Liver (tissue), 8 donors: ENCODE measurements at regions not wholly inside any gene's neighbourhood (a gene's known extent, or its start where the extent isn't known, plus 50 kb on each side); places are given as distances from the start of the nearest gene placed in this dataset.

ENCODE experiments used
- DNase-seq: peaks from one replicate; pipeline ENCODE4 v3.0.0-alpha.2; 2017; ENCODE audit warnings: low spot score
- H3K27ac ChIP-seq, 2 donors: one replicate each; pipeline ENCODE4 v1.7.0; 2013; ENCODE audit warnings: inconsistent platforms in 2 of 2, low read length in 2 of 2, control low read depth in 1 of 2, low read depth in 1 of 2, mild to moderate bottlenecking in 1 of 2
- H3K27me3 ChIP-seq, 4 donors: one replicate each; pipeline versions ENCODE4 v1.6.1 to v1.7.0; 2013; ENCODE audit warnings: low read length in 3 of 4, inconsistent platforms in 1 of 4, mild to moderate bottlenecking in 1 of 4, moderate library complexity in 1 of 4; ENCODE audit not compliant: control insufficient read depth in 4 of 4, insufficient read depth in 4 of 4
- H3K36me3 ChIP-seq, 4 donors: one replicate each; pipeline versions ENCODE4 v1.6.1 to v1.7.0; 2013; ENCODE audit warnings: low read length in 3 of 4, mild to moderate bottlenecking in 3 of 4, low read depth in 1 of 4, moderate library complexity in 1 of 4; ENCODE audit not compliant: control insufficient read depth in 4 of 4, insufficient read depth in 3 of 4
- H3K4me1 ChIP-seq, 4 donors: one replicate each; pipeline versions ENCODE4 v1.6.1 to v1.7.0; 2013; ENCODE audit warnings: low read length in 3 of 4, mild to moderate bottlenecking in 3 of 4, moderate library complexity in 1 of 4; ENCODE audit not compliant: control insufficient read depth in 4 of 4, insufficient read depth in 4 of 4
- H3K4me3 ChIP-seq, 3 donors: one replicate each; pipeline versions ENCODE4 v1.6.1 to v1.7.0; 2013; ENCODE audit warnings: low read length in 3 of 3, control low read depth in 1 of 3, low read depth in 1 of 3, mild to moderate bottlenecking in 1 of 3
- H3K9ac ChIP-seq, 2 donors: one replicate each; pipeline ENCODE4 v1.7.0; 2013; ENCODE audit warnings: low read length in 2 of 2, mild to moderate bottlenecking in 2 of 2, moderate library complexity in 2 of 2, control low read depth in 1 of 2, low read depth in 1 of 2
- H3K9me3 ChIP-seq, 4 donors: one replicate each; pipeline versions ENCODE4 v1.6.1 to v1.7.0; 2013; ENCODE audit warnings: low read length in 3 of 4; ENCODE audit not compliant: control insufficient read depth in 4 of 4
- CTCF ChIP-seq: fragments of 150-350 bp; IDR thresholded peaks from 2 replicates; pipeline ENCODE4 v1.5.1; 2017; ENCODE audit warnings: improper control_type of control experiment, low read depth, low read length; ENCODE audit not compliant: missing input control
- EGR1 ChIP-seq, 2 donors: IDR thresholded peaks; 2 replicates each; pipeline ENCODE4 v1.6.1; 2016 to 2018; ENCODE audit warnings: antibody characterized with exemption in 2 of 2, low read depth in 2 of 2
- FOXA1 ChIP-seq: IDR thresholded peaks from 2 replicates; pipeline ENCODE4 v1.6.1; 2016; ENCODE audit warnings: antibody characterized with exemption
- FOXA2 ChIP-seq: IDR thresholded peaks from 2 replicates; pipeline ENCODE4 v1.6.1; 2016; ENCODE audit warnings: antibody characterized with exemption
- GABPA ChIP-seq, 2 donors: IDR thresholded peaks in 1 of 2; conservative IDR thresholded peaks in 1 of 2; 2 replicates each; pipeline ENCODE4 v1.6.1; 2016; ENCODE audit warnings: antibody characterized with exemption in 2 of 2, mild to moderate bottlenecking in 1 of 2, moderate library complexity in 1 of 2
- HNF4A ChIP-seq, 2 donors: conservative IDR thresholded peaks; 2 replicates each; pipeline ENCODE4 v1.6.1; 2016; ENCODE audit warnings: antibody characterized with exemption in 2 of 2, mild to moderate bottlenecking in 2 of 2
- HNF4G ChIP-seq: IDR thresholded peaks from 2 replicates; pipeline ENCODE4 v1.6.1; 2016; ENCODE audit warnings: antibody characterized with exemption
- JUND ChIP-seq, 2 donors: IDR thresholded peaks; 2 replicates each; pipeline ENCODE4 v1.6.1; 2016; ENCODE audit warnings: antibody characterized with exemption in 2 of 2
- NR2F2 ChIP-seq: IDR thresholded peaks from 2 replicates; pipeline ENCODE4 v1.6.1; 2016; ENCODE audit warnings: antibody characterized with exemption
- RAD21 ChIP-seq, 2 donors: IDR thresholded peaks; 2 replicates each; pipeline ENCODE4 v1.6.1; 2016; ENCODE audit warnings: antibody characterized with exemption in 2 of 2, mild to moderate bottlenecking in 2 of 2
- RXRA ChIP-seq, 2 donors: IDR thresholded peaks; 2 replicates each; pipeline ENCODE4 v1.6.1; 2017 to 2018; ENCODE audit warnings: antibody characterized with exemption in 2 of 2, mild to moderate bottlenecking in 1 of 2
- SP1 ChIP-seq: IDR thresholded peaks from 2 replicates; pipeline ENCODE4 v1.6.1; 2018; ENCODE audit warnings: antibody characterized with exemption, mild to moderate bottlenecking
- TAF1 ChIP-seq: conservative IDR thresholded peaks from 2 replicates; pipeline ENCODE4 v1.6.1; 2016; ENCODE audit warnings: antibody characterized with exemption, mild to moderate bottlenecking
- YY1 ChIP-seq: IDR thresholded peaks from 2 replicates; pipeline ENCODE4 v1.6.1; 2016; ENCODE audit warnings: antibody characterized with exemption, mild to moderate bottlenecking
- WGBS: extraction: QIAGEN DNeasy Blood & Tissue Kit; methylation state at CpG from one replicate; pipeline ENCODE4 v1.1.7; 2013; 5-methylcytosine and 5-hydroxymethylcytosine counted together
- TF ChIP-seq, protein P1 (sequence below): IDR thresholded peaks from 2 replicates; pipeline ENCODE4 v1.6.1; 2016; ENCODE audit warnings: antibody characterized with exemption
- TF ChIP-seq, protein P2 (sequence below): IDR thresholded peaks from 2 replicates; pipeline ENCODE4 v1.6.1; 2016; ENCODE audit warnings: antibody characterized with exemption, mild to moderate bottlenecking
- TF ChIP-seq, protein P3 (sequence below): IDR thresholded peaks from 2 replicates; pipeline ENCODE4 v1.6.1; 2016; ENCODE audit warnings: antibody characterized with exemption
- TF ChIP-seq, protein P4 (sequence below): IDR thresholded peaks from 2 replicates; pipeline ENCODE4 v1.6.1; 2016; ENCODE audit warnings: antibody characterized with exemption
- donor health status: healthy.
- donor health status: healthy.
- donor health status: healthy.
- donor health status: healthy.
- donor health status: healthy.

DNA sequence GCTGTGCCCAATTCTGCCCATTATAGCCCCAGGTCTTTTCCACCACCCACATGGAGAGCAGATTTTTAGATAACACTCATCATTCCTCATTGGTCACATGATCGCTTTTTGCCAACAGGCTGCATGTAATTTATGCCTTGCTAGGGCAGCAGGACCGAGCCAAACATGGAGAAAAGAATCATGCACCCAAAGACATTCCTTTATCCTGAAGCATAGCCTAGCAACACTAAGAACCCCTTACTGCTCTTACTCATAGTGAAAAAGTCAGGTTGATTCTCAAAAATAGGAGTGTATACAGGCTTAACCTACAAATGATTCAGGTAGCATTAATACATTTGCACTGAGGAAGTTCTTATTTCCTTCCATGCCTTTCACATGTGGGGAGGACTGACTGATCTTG is 765.5 kb downstream of the NLGN4Y start (continued):
- TF ChIP-seq, protein P1, sequence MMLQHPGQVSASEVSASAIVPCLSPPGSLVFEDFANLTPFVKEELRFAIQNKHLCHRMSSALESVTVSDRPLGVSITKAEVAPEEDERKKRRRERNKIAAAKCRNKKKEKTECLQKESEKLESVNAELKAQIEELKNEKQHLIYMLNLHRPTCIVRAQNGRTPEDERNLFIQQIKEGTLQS, result no peak
- TF ChIP-seq JUND (IDR thresholded peaks at IDR 0.05) (no peak), YY1 (no peak), GABPA (IDR thresholded peaks at IDR 0.05 in 1 of 2, conservative IDR thresholded peaks at IDR 0.05 in 1 of 2) (no peak), EGR1 (IDR thresholded peaks at IDR 0.05; ENCODE audit: low read depth in 2 of 2) (no peak), FOXA1 (no peak), NR2F2 (no peak), RAD21 (IDR thresholded peaks at IDR 0.05) (no peak), TAF1 (no peak)

GRCh38 chrY:15292881-15293280 is 768.6 kb downstream of the NLGN4Y start:
- Histone ChIP-seq H3K9ac (no peak overlapping the region), H3K36me3 (no peaks in the 10 kb centered on the region), H3K4me1 (no peaks in the 10 kb centered on the region), H3K27me3 (no peaks in the 10 kb centered on the region), H3K27ac (no peak overlapping the region), H3K4me3 (no peak overlapping the region), H3K9me3 (no peaks in the 10 kb centered on the region)
- DNase-seq, result no peak
- no peak for TF ChIP-seq SP1
- TF ChIP-seq, protein P2, sequence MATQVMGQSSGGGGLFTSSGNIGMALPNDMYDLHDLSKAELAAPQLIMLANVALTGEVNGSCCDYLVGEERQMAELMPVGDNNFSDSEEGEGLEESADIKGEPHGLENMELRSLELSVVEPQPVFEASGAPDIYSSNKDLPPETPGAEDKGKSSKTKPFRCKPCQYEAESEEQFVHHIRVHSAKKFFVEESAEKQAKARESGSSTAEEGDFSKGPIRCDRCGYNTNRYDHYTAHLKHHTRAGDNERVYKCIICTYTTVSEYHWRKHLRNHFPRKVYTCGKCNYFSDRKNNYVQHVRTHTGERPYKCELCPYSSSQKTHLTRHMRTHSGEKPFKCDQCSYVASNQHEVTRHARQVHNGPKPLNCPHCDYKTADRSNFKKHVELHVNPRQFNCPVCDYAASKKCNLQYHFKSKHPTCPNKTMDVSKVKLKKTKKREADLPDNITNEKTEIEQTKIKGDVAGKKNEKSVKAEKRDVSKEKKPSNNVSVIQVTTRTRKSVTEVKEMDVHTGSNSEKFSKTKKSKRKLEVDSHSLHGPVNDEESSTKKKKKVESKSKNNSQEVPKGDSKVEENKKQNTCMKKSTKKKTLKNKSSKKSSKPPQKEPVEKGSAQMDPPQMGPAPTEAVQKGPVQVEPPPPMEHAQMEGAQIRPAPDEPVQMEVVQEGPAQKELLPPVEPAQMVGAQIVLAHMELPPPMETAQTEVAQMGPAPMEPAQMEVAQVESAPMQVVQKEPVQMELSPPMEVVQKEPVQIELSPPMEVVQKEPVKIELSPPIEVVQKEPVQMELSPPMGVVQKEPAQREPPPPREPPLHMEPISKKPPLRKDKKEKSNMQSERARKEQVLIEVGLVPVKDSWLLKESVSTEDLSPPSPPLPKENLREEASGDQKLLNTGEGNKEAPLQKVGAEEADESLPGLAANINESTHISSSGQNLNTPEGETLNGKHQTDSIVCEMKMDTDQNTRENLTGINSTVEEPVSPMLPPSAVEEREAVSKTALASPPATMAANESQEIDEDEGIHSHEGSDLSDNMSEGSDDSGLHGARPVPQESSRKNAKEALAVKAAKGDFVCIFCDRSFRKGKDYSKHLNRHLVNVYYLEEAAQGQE, result peak; percentile 90
- 47% methylated on average over 8 of the region's 8 CpGs for WGBS

DNA sequence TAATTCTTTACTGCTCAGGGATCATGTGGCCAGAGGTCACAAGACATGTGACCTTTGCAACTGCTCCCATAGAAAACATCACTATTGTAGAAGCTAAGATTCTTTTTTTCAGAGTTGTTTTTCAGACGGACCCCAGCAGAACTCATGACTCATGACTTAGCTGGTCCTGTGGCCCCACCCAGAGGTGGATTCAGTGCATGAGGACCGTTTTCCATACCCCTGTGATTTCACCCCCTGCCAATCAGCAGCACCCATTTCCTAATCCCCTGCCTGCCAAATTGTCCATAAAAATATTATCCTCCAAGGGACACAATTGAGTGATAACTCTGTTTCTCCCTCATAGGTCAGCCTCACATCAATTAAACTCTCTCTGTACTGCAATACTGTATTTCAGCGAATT is 777.5 kb downstream of the NLGN4Y start:
- no peak overlapping the region for H3K9ac ChIP-seq
- WGBS, result 62% methylated on average over 3 of the region's 3 CpGs
- no peak overlapping the region for H3K4me3 ChIP-seq

More for the DNA sequence above, 777.5 kb downstream of the NLGN4Y start:
- no peak overlapping the region for H3K27ac ChIP-seq
- no peak for DNase-seq
- no peaks in the 10 kb centered on the region for H3K9me3 ChIP-seq
- no peaks in the 10 kb centered on the region for H3K27me3 ChIP-seq
- H3K4me1 ChIP-seq, result no peaks in the 10 kb centered on the region
- no peak for TF ChIP-seq HNF4A (conservative IDR thresholded peaks at IDR 0.05)
- TF ChIP-seq JUND (IDR thresholded peaks at IDR 0.05), result no peak
- TF ChIP-seq EGR1 (IDR thresholded peaks at IDR 0.05; ENCODE audit: low read depth in 2 of 2), result no peak
- no peak for TF ChIP-seq HNF4G
- no peak for TF ChIP-seq SP1
- TF ChIP-seq RAD21 (IDR thresholded peaks at IDR 0.05), result no peak
- TF ChIP-seq YY1, result no peak
- no peak for TF ChIP-seq TAF1
- no peak for TF ChIP-seq NR2F2
- TF ChIP-seq FOXA2, result no peak
- TF ChIP-seq, protein P1, result no peak
- TF ChIP-seq, protein P3, sequence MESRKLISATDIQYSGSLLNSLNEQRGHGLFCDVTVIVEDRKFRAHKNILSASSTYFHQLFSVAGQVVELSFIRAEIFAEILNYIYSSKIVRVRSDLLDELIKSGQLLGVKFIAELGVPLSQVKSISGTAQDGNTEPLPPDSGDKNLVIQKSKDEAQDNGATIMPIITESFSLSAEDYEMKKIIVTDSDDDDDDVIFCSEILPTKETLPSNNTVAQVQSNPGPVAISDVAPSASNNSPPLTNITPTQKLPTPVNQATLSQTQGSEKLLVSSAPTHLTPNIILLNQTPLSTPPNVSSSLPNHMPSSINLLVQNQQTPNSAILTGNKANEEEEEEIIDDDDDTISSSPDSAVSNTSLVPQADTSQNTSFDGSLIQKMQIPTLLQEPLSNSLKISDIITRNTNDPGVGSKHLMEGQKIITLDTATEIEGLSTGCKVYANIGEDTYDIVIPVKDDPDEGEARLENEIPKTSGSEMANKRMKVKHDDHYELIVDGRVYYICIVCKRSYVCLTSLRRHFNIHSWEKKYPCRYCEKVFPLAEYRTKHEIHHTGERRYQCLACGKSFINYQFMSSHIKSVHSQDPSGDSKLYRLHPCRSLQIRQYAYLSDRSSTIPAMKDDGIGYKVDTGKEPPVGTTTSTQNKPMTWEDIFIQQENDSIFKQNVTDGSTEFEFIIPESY, result no peak
- no peak for TF ChIP-seq FOXA1
- TF ChIP-seq, protein P4, sequence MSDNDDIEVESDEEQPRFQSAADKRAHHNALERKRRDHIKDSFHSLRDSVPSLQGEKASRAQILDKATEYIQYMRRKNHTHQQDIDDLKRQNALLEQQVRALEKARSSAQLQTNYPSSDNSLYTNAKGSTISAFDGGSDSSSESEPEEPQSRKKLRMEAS, result no peak
- TF ChIP-seq CTCF, result no peak
- no peak for TF ChIP-seq GABPA (IDR thresholded peaks at IDR 0.05 in 1 of 2, conservative IDR thresholded peaks at IDR 0.05 in 1 of 2)
- TF ChIP-seq, protein P2, result no peak
- TF ChIP-seq RXRA (IDR thresholded peaks at IDR 0.05), result no peak
- H3K36me3 ChIP-seq, result no peaks in the 10 kb centered on the region
